K562 (cell line): ENCODE measurements at regions not wholly inside any gene's neighbourhood (a gene's known extent, or its start where the extent isn't known, plus 50 kb on each side); places are given as distances from the start of the nearest gene placed in this dataset.

Experiments used
- ATAC-seq: fragments of 200-7000 bp; cut with Tn5 transposase; 3 replicates; pipeline ENCODE4 v1.9.1; 2020; ENCODE audit warnings: moderate library complexity
- BruUV-seq: library from RNA; stranded (reverse); fragments of 400-500 nt; replicated peaks from 2 replicates; lab custom pipeline; 2021; lab: Mats Ljungman, UMichigan
- CTCF ChIA-PET: fragments of 300-600 bp; formaldehyde crosslinking; extraction: SDS; loops from one replicate; lab custom pipeline; 2021; ENCODE audit warnings: low intra/inter-chr PET ratio; lab: Yijun Ruan, JAX
- POLR2A ChIA-PET: fragments of 300-600, 350-650 bp; sonication (Branson Sonifier 250); formaldehyde crosslinking; extraction: SDS; loops from one replicate; lab custom pipeline; 2021; ENCODE audit warnings: antibody characterized with exemption, inconsistent platforms; lab: Yijun Ruan, JAX
- DNase-seq, 4 experiments: peaks; one replicate each; pipeline versions ENCODE4 v3.0.0 to v3.0.0-alpha.2; 2011 to 2018; ENCODE audit warnings: low spot score in 3 of 4, mixed read lengths in 3 of 4; ENCODE audit errors: extremely low read depth in 1 of 4
- FAIRE-seq: peaks from 2 replicates; lab custom pipeline; 2011; peaks lifted over from hg19 to GRCh38; lab: Jason Lieb, UNC
- H2AFZ ChIP-seq: 2 replicates; pipeline ENCODE4 v1.6.0; 2011; ENCODE audit warnings: low read depth, low read length, control low read depth, inconsistent platforms
- H3K27ac ChIP-seq: fragments of 200-600 bp; 3 replicates; pipeline ENCODE4 v1.8.0; 2011; ENCODE audit warnings: low read depth, mild to moderate bottlenecking, control low read depth, inconsistent platforms, low read length, moderate library complexity, mixed read lengths; ENCODE audit errors: extremely low read depth
- H3K27me3 ChIP-seq, 2 experiments: fragments of 300-600 bp in 1 of 2; 2 replicates in 1 of 2; 3 replicates in 1 of 2; pipeline versions ENCODE4 v1.6.0 to v1.8.0; 2011; ENCODE audit warnings: inconsistent platforms in 2 of 2, low read length in 2 of 2, mild to moderate bottlenecking in 1 of 2, mixed read lengths in 1 of 2, moderate library complexity in 1 of 2; ENCODE audit not compliant: control insufficient read depth in 2 of 2, insufficient read depth in 2 of 2
- H3K36me3 ChIP-seq: fragments of 300-600 bp; 3 replicates; pipeline ENCODE4 v1.8.0; 2011; ENCODE audit warnings: mild to moderate bottlenecking, low read length, inconsistent platforms; ENCODE audit not compliant: control insufficient read depth, insufficient read depth
- H3K4me1 ChIP-seq, 2 experiments: fragments of 200-600 bp in 1 of 2; replicated peaks in 1 of 2; 2 replicates in 1 of 2; 3 replicates in 1 of 2; pipeline versions ENCODE4 v1.5.1 to v1.8.0; 2011; ENCODE audit warnings: inconsistent platforms in 2 of 2, low read length in 2 of 2, mild to moderate bottlenecking in 1 of 2, mixed read lengths in 1 of 2, moderate library complexity in 1 of 2; ENCODE audit not compliant: control insufficient read depth in 2 of 2, insufficient read depth in 2 of 2
- H3K4me2 ChIP-seq: 2 replicates; pipeline ENCODE4 v1.6.1; 2011; ENCODE audit warnings: low read length, control low read depth, inconsistent platforms, mixed read lengths; ENCODE audit not compliant: insufficient read depth
- H3K4me3 ChIP-seq: fragments of 200-600 bp; sonication (generic), shearing (Covaris generic); 2 replicates; pipeline ENCODE4 v1.5.1; 2016; ENCODE audit warnings: control low read depth, inconsistent platforms
- H3K79me2 ChIP-seq: fragments of 200-600 bp; 3 replicates; pipeline ENCODE4 v1.8.0; 2011; ENCODE audit warnings: low read length, inconsistent platforms; ENCODE audit not compliant: control insufficient read depth, insufficient read depth
- H3K9ac ChIP-seq, 2 experiments: 2 replicates each; pipeline versions ENCODE4 v1.6.0 to v1.6.1; 2011; ENCODE audit warnings: low read depth in 2 of 2, low read length in 2 of 2, control low read depth in 1 of 2, inconsistent platforms in 1 of 2, mild to moderate bottlenecking in 1 of 2, mixed read lengths in 1 of 2; ENCODE audit not compliant: insufficient read depth in 1 of 2
- H3K9me1 ChIP-seq: one replicate; pipeline ENCODE4 v1.6.0; 2011; ENCODE audit warnings: inconsistent platforms, mild to moderate bottlenecking, low read length, moderate library complexity; ENCODE audit not compliant: control insufficient read depth, insufficient read depth
- H3K9me3 ChIP-seq: replicated peaks from 2 replicates; pipeline ENCODE4 v1.5.1; 2011; ENCODE audit warnings: low read depth, low read length, inconsistent platforms; ENCODE audit not compliant: control insufficient read depth, insufficient read depth
- H4K20me1 ChIP-seq: replicated peaks from 2 replicates; pipeline ENCODE4 v1.6.1; 2011; ENCODE audit warnings: low read length, inconsistent platforms, mixed read lengths; ENCODE audit not compliant: control insufficient read depth, insufficient read depth
- EZH2 ChIP-seq: IDR thresholded peaks from 2 replicates; pipeline ENCODE4 v1.6.1; 2012; ENCODE audit warnings: low read depth, mild to moderate bottlenecking, inconsistent platforms, low read length, borderline replicate concordance
- HNRNPL ChIP-seq: fragments of 200-400 bp; formaldehyde crosslinking; IDR thresholded peaks from 2 replicates; pipeline ENCODE4 v1.6.1; 2017; ENCODE audit warnings: low read depth, mild to moderate bottlenecking, low read length
- KDM5B ChIP-seq: fragments of 200-600 bp; sonication (generic); IDR thresholded peaks from 2 replicates; pipeline ENCODE4 v1.6.1; 2012; ENCODE audit warnings: low read depth, mild to moderate bottlenecking, moderate library complexity, low read length, control low read depth, inconsistent platforms; ENCODE audit not compliant: insufficient replicate concordance
- MECOM ChIP-seq: fragments of 250-450 bp; sonication (Bioruptor Pico); IDR thresholded peaks from 2 replicates; pipeline ENCODE4 v1.8.0; 2022; ENCODE audit warnings: inconsistent platforms
- PCBP1 ChIP-seq: fragments of 200-400 bp; formaldehyde crosslinking; IDR thresholded peaks from 2 replicates; pipeline ENCODE4 v1.6.1; 2018; ENCODE audit warnings: mild to moderate bottlenecking, low read depth, low read length; ENCODE audit not compliant: poor library complexity, severe bottlenecking
- PPARD ChIP-seq: fragments of 250-450 bp; sonication (Bioruptor Pico); IDR thresholded peaks from 2 replicates; pipeline ENCODE4 v1.8.0; 2022; ENCODE audit warnings: inconsistent platforms, mild to moderate bottlenecking, moderate library complexity
- PTRF ChIP-seq: fragments of 450-650 bp; IDR thresholded peaks from 2 replicates; pipeline ENCODE4 v1.6.1; 2016; ENCODE audit warnings: mild to moderate bottlenecking, missing genetic modification characterization, missing compliant biosample characterization
- RFX1 ChIP-seq: fragments of 450-650 bp; IDR thresholded peaks from 2 replicates; pipeline ENCODE4 v1.6.1; 2016; ENCODE audit warnings: mild to moderate bottlenecking, moderate library complexity
- RFX7 ChIP-seq: fragments of 250-450 bp; sonication (Bioruptor Pico); IDR thresholded peaks from 2 replicates; pipeline ENCODE4 v1.5.1; 2021; ENCODE audit warnings: mild to moderate bottlenecking
- SMARCE1 ChIP-seq: fragments of 450-650 bp; IDR thresholded peaks from 2 replicates; pipeline ENCODE4 v1.7.1; 2016; ENCODE audit warnings: mild to moderate bottlenecking
- SMC3 ChIP-seq: conservative IDR thresholded peaks from 2 replicates; pipeline ENCODE4 v1.6.1; 2011; ENCODE audit warnings: low read depth, low read length, improper control_type of control experiment; ENCODE audit not compliant: insufficient read depth
- ZNF3 ChIP-seq: fragments of 250-450 bp; sonication (Bioruptor Pico); IDR thresholded peaks from 2 replicates; pipeline ENCODE4 v1.5.0; 2021; ENCODE audit warnings: mild to moderate bottlenecking, moderate library complexity
- ZNF830 ChIP-seq: fragments of 250-450 bp; sonication (Bioruptor Pico); IDR thresholded peaks from 2 replicates; pipeline ENCODE4 v1.5.0; 2021; ENCODE audit warnings: mild to moderate bottlenecking
- WGBS: fragments of 100-300 bp; shearing (Covaris generic); methylation state at CpG from one replicate; pipeline ENCODE4 v1.1.6; 2016; ENCODE audit warnings: low coverage, mixed read lengths; ENCODE audit not compliant: insufficient coverage; ENCODE audit errors: missing lambda C conversion rate; 5-methylcytosine and 5-hydroxymethylcytosine counted together
- in situ Hi-C: fragments of 300-500 bp; cut with MboI; formaldehyde crosslinking; loops from 4 replicates; pipeline ENCODE4 v1.15.0; 2018; ENCODE audit warnings: inconsistent platforms, mixed read lengths
- intact Hi-C: fragments of 100-400 bp; cut with micrococcal nuclease; formaldehyde crosslinking; loops from 2 replicates; pipeline ENCODE4 v1.14.2; 2022
- TF ChIP-seq, protein P1 (sequence below): IDR thresholded peaks from 2 replicates; pipeline ENCODE4 v1.6.1; 2011; ENCODE audit warnings: borderline replicate concordance, low read depth, mild to moderate bottlenecking, moderate library complexity, low read length; ENCODE audit not compliant: insufficient read depth, poor library complexity, severe bottlenecking
- TF ChIP-seq, protein P2 (sequence below): fragments of 450-650 bp; formaldehyde crosslinking; IDR thresholded peaks from 2 replicates; pipeline ENCODE4 v1.4.0; 2020; ENCODE audit warnings: mild to moderate bottlenecking

DNA sequence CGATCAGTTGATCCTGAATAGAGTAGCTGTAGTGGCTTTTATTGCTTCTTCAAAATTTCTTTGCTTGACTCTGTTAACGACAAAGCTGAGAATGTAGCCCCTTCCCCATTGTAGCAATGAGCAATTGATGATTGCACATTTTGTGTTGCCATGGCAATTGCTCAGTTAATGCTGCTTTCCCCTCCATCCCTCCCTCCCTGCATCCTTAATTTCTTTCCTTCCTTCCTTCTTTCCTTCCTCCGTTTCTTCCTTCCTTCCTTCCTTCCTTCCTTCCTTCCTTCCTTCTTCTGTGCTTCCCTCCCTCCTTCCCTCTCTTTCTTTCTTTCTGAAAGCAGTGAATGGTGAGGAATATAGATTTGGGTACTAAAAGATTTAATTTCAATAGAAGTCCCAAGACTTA, 557.3 kb upstream of the MAP3K7 start:
- Histone ChIP-seq H3K79me2 (no peaks in the 10 kb centered on the region), H4K20me1 (no peaks in the 10 kb centered on the region), H3K9me1 (no peaks in the 10 kb centered on the region), H3K4me1 (no peaks in the 10 kb centered on the region), H3K9me3 (no peaks in the 10 kb centered on the region), H2AFZ (no peak overlapping the region), H3K27me3 (no peaks in the 10 kb centered on the region), H3K4me3 (no peak overlapping the region), H3K4me2 (no peak overlapping the region), H3K36me3 (no peaks in the 10 kb centered on the region), H3K27ac (no peak overlapping the region), H3K9ac (no peak overlapping the region)
- no TSS peak for BruUV-seq
- TF ChIP-seq RFX1 = peak; percentile 24; the same call in 1 of the 2 replicates
- TF ChIP-seq ZNF3 (CRISPR knock-in tag) = no peak
- 0% methylated on average over 2 of the region's 3 CpGs for WGBS
- CTCF ChIA-PET = no interaction called here
- DNase-seq = no peak
- intact Hi-C loops (no loop called here), in situ Hi-C loops (no loop called here)
- ATAC-seq = no peak
- POLR2A ChIA-PET = no interaction called here
- no peak for FAIRE-seq

DNA sequence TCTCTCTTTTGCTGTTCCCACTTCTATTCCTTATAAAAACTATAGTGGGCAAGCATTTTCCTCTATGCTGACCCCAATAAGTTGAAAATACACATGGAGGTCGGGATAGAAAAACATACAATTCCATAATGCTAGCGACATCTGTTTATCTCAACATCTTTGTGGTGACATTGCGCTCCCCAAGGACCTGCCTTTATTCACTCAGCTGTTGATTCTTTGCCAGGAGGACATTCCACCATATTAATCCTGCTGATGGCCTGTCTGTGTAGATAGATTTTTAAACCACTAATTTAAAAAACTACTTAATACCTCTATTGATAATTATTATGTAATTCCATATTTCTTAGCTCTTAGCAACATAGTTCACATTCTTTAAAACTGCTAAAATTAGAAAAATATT, 555.3 kb upstream of the MAP3K7 start:
- Histone ChIP-seq H3K9me1 (no peaks in the 10 kb centered on the region), H4K20me1 (no peaks in the 10 kb centered on the region), H3K27ac (no peak overlapping the region), H3K79me2 (no peaks in the 10 kb centered on the region), H3K36me3 (no peaks in the 10 kb centered on the region), H3K9me3 (no peaks in the 10 kb centered on the region), H3K4me1 (no peaks in the 10 kb centered on the region), H3K27me3 (no peaks in the 10 kb centered on the region), H2AFZ (no peak overlapping the region), H3K4me3 (no peak overlapping the region), H3K4me2 (no peak overlapping the region), H3K9ac (no peak overlapping the region)
- in situ Hi-C loops (no loop called here), intact Hi-C loops (no loop called here)
- no peak for ATAC-seq
- BruUV-seq = no TSS peak
- DNase-seq = no peak
- FAIRE-seq = no peak
- POLR2A ChIA-PET = interaction anchor here (1.4 kb wide), 1 partner anchor 12 kb away, joined by 3 read pairs; no protein-coding TSS in a partner anchor
- 2% methylated on average over 3 of the region's 3 CpGs for WGBS
- CTCF ChIA-PET = no interaction called here
- TF ChIP-seq SMC3 (no peak), ZNF830 (CRISPR knock-in tag) (no peak), SMARCE1 (no peak), KDM5B (no peak), EZH2 (no peak), MECOM (CRISPR knock-in tag) (no peak), HNRNPL (no peak), PTRF (tag) (no peak), PPARD (CRISPR knock-in tag) (no peak), RFX7 (CRISPR knock-in tag) (no peak), PCBP1 (no peak)
- TF ChIP-seq, protein P1, sequence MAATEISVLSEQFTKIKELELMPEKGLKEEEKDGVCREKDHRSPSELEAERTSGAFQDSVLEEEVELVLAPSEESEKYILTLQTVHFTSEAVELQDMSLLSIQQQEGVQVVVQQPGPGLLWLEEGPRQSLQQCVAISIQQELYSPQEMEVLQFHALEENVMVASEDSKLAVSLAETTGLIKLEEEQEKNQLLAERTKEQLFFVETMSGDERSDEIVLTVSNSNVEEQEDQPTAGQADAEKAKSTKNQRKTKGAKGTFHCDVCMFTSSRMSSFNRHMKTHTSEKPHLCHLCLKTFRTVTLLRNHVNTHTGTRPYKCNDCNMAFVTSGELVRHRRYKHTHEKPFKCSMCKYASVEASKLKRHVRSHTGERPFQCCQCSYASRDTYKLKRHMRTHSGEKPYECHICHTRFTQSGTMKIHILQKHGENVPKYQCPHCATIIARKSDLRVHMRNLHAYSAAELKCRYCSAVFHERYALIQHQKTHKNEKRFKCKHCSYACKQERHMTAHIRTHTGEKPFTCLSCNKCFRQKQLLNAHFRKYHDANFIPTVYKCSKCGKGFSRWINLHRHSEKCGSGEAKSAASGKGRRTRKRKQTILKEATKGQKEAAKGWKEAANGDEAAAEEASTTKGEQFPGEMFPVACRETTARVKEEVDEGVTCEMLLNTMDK = no peak
- TF ChIP-seq, protein P2, sequence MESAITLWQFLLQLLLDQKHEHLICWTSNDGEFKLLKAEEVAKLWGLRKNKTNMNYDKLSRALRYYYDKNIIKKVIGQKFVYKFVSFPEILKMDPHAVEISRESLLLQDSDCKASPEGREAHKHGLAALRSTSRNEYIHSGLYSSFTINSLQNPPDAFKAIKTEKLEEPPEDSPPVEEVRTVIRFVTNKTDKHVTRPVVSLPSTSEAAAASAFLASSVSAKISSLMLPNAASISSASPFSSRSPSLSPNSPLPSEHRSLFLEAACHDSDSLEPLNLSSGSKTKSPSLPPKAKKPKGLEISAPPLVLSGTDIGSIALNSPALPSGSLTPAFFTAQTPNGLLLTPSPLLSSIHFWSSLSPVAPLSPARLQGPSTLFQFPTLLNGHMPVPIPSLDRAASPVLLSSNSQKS (CRISPR knock-in tag) = no peak
